H9 (cell line): ENCODE measurements at regions not wholly inside any gene's neighbourhood (a gene's known extent, or its start where the extent isn't known, plus 50 kb on each side); places are given as distances from the start of the nearest gene placed in this dataset.

Source experiments
- DNase-seq: peaks from one replicate; pipeline ENCODE4 v3.0.0-alpha.2; 2017
- H2AFZ ChIP-seq: one replicate; pipeline ENCODE4 v1.6.1; 2013; ENCODE audit warnings: mild to moderate bottlenecking, low read length, control low read depth, moderate library complexity
- H2AK5ac ChIP-seq: 2 replicates; pipeline ENCODE4 v1.6.1; 2013; ENCODE audit warnings: low read length, control low read depth, mixed read lengths; ENCODE audit not compliant: insufficient read length
- H2BK120ac ChIP-seq: one replicate; pipeline ENCODE4 v1.6.1; 2013; ENCODE audit warnings: low read depth, mild to moderate bottlenecking, low read length, control low read depth, inconsistent platforms; ENCODE audit not compliant: poor library complexity, severe bottlenecking
- H2BK12ac ChIP-seq: 2 replicates; pipeline ENCODE4 v1.6.1; 2013; ENCODE audit warnings: low read length, control low read depth, mixed read lengths, low read depth; ENCODE audit not compliant: insufficient read length
- H2BK15ac ChIP-seq: 2 replicates; pipeline ENCODE4 v1.6.1; 2013; ENCODE audit warnings: low read depth, low read length, control low read depth
- H2BK20ac ChIP-seq: one replicate; pipeline ENCODE4 v1.6.1; 2013; ENCODE audit warnings: low read depth, mild to moderate bottlenecking, low read length, control low read depth, inconsistent platforms; ENCODE audit not compliant: poor library complexity, severe bottlenecking
- H2BK5ac ChIP-seq: 2 replicates; pipeline ENCODE4 v1.6.1; 2013; ENCODE audit warnings: low read length, control low read depth, mixed read lengths; ENCODE audit not compliant: insufficient read length
- H3K14ac ChIP-seq: 2 replicates; pipeline ENCODE4 v1.6.1; 2013; ENCODE audit warnings: low read length, control low read depth; ENCODE audit not compliant: insufficient read depth
- H3K18ac ChIP-seq: 2 replicates; pipeline ENCODE4 v1.6.1; 2013; ENCODE audit warnings: low read depth, mild to moderate bottlenecking, mixed read lengths, low read length, control low read depth; ENCODE audit not compliant: insufficient read length
- H3K23ac ChIP-seq: 2 replicates; pipeline ENCODE4 v1.6.1; 2013; ENCODE audit warnings: low read length, control low read depth, mixed read lengths, low read depth; ENCODE audit not compliant: insufficient read length
- H3K23me2 ChIP-seq: 2 replicates; pipeline ENCODE4 v1.6.1; 2013; ENCODE audit warnings: low read depth, mild to moderate bottlenecking, mixed read lengths, low read length, control low read depth; ENCODE audit not compliant: insufficient read length, poor library complexity, severe bottlenecking
- H3K27ac ChIP-seq: 2 replicates; pipeline ENCODE4 v1.5.1; 2013; ENCODE audit warnings: low read length, control low read depth, mixed read lengths, low read depth; ENCODE audit not compliant: insufficient read length
- H3K27me3 ChIP-seq: 2 replicates; pipeline ENCODE4 v1.6.1; 2013; ENCODE audit warnings: low read length, control low read depth, inconsistent platforms; ENCODE audit not compliant: insufficient read depth
- H3K4ac ChIP-seq: 2 replicates; pipeline ENCODE4 v1.6.1; 2013; ENCODE audit warnings: low read depth, mild to moderate bottlenecking, control low read depth, inconsistent platforms, low read length, moderate library complexity
- H3K4me1 ChIP-seq: 2 replicates; pipeline ENCODE4 v1.6.1; 2013; ENCODE audit warnings: low read length, control low read depth, inconsistent platforms; ENCODE audit not compliant: insufficient read depth
- H3K4me2 ChIP-seq: 2 replicates; pipeline ENCODE4 v1.6.1; 2013; ENCODE audit warnings: low read length, control low read depth, mixed read lengths; ENCODE audit not compliant: insufficient read length, insufficient read depth
- H3K56ac ChIP-seq: 2 replicates; pipeline ENCODE4 v1.6.1; 2013; ENCODE audit warnings: low read depth, mild to moderate bottlenecking, mixed read lengths, low read length, control low read depth; ENCODE audit not compliant: insufficient read length
- H3K79me1 ChIP-seq: 2 replicates; pipeline ENCODE4 v1.6.1; 2013; ENCODE audit warnings: low read depth, mild to moderate bottlenecking, moderate library complexity, low read length, control low read depth, inconsistent platforms; ENCODE audit not compliant: insufficient read depth, poor library complexity, severe bottlenecking
- H3K79me2 ChIP-seq: 2 replicates; pipeline ENCODE4 v1.6.1; 2013; ENCODE audit warnings: low read length, control low read depth, inconsistent platforms; ENCODE audit not compliant: insufficient read depth
- H3K9ac ChIP-seq: 2 replicates; pipeline ENCODE4 v1.6.1; 2013; ENCODE audit warnings: low read length, control low read depth, mixed read lengths; ENCODE audit not compliant: insufficient read length; ENCODE audit errors: extremely low read depth
- H3K9me3 ChIP-seq: one replicate; pipeline ENCODE4 v1.6.1; 2013; ENCODE audit warnings: low read depth, low read length, inconsistent platforms; ENCODE audit not compliant: control insufficient read depth
- H3T11ph ChIP-seq: one replicate; pipeline ENCODE4 v1.6.1; 2013; ENCODE audit warnings: mild to moderate bottlenecking, low read length, control low read depth, inconsistent platforms
- H4K20me1 ChIP-seq: one replicate; pipeline ENCODE4 v1.6.1; 2013; ENCODE audit not compliant: control insufficient read depth, insufficient read length, insufficient read depth
- H4K5ac ChIP-seq: 2 replicates; pipeline ENCODE4 v1.6.1; 2013; ENCODE audit warnings: low read depth, mild to moderate bottlenecking, mixed read lengths, low read length, control low read depth; ENCODE audit not compliant: insufficient read length
- H4K8ac ChIP-seq: replicated peaks from 2 replicates; pipeline ENCODE4 v1.6.1; 2013; ENCODE audit warnings: low read length, control low read depth, mixed read lengths, low read depth; ENCODE audit not compliant: insufficient read length
- H4K91ac ChIP-seq: 2 replicates; pipeline ENCODE4 v1.6.1; 2013; ENCODE audit warnings: low read depth, mild to moderate bottlenecking, moderate library complexity, mixed read lengths, low read length, control low read depth; ENCODE audit not compliant: insufficient read length
- H3K27ac Mint-ChIP-seq, 3 experiments: 2 replicates in 2 of 3; 3 replicates in 1 of 3; pipeline ENCODE4 v1.8.0; 2020 to 2021; ENCODE audit warnings: mixed read lengths in 3 of 3, mild to moderate bottlenecking in 1 of 3, moderate library complexity in 1 of 3
- H3K27me3 Mint-ChIP-seq: 2 replicates; pipeline ENCODE4 v1.8.0; 2021; ENCODE audit warnings: low read depth, mild to moderate bottlenecking, moderate library complexity, mixed read lengths
- H3K36me3 Mint-ChIP-seq, 3 experiments: 2 replicates in 2 of 3; 3 replicates in 1 of 3; pipeline ENCODE4 v1.8.0; 2020 to 2021; ENCODE audit warnings: low read depth in 3 of 3, mixed read lengths in 3 of 3; ENCODE audit not compliant: insufficient read depth in 1 of 3
- H3K4me1 Mint-ChIP-seq, 2 experiments: 2 replicates each; pipeline ENCODE4 v1.8.0; 2020; ENCODE audit warnings: mixed read lengths in 2 of 2
- H3K4me3 Mint-ChIP-seq, 2 experiments: 2 replicates in 1 of 2; 3 replicates in 1 of 2; pipeline ENCODE4 v1.8.0; 2020 to 2021; ENCODE audit warnings: mild to moderate bottlenecking in 2 of 2, mixed read lengths in 2 of 2, moderate library complexity in 1 of 2
- H3K9me3 Mint-ChIP-seq, 2 experiments: 2 replicates in 1 of 2; 3 replicates in 1 of 2; pipeline ENCODE4 v1.8.0; 2020; ENCODE audit warnings: mild to moderate bottlenecking in 2 of 2, mixed read lengths in 2 of 2, moderate library complexity in 1 of 2
- CTCF ChIP-seq: fragments of 200-600 bp; sonication (generic); conservative IDR thresholded peaks from 3 replicates; pipeline ENCODE4 v1.8.0; 2021; ENCODE audit warnings: antibody characterized with exemption, mild to moderate bottlenecking
- WGBS: extraction: QIAGEN DNeasy Blood & Tissue Kit; methylation state at CpG from one replicate; pipeline ENCODE4 v1.1.7; 2013; ENCODE audit warnings: missing lambda C conversion rate, low lambda C conversion rate, mixed read lengths; ENCODE audit not compliant: insufficient read length; ENCODE audit errors: extremely low coverage; 5-methylcytosine and 5-hydroxymethylcytosine counted together

- no peak overlapping the region for H2AFZ ChIP-seq
- no peak overlapping the region for H2BK5ac ChIP-seq
- Mint-ChIP-seq H3K27me3 (no peaks in the 10 kb centered on the region), H3K36me3 (no peaks in the 10 kb centered on the region), H3K4me3 (no peak overlapping the region), H3K27ac (no peak overlapping the region), H3K9me3 (no peaks in the 10 kb centered on the region; a peak in 1 of 5 replicates), H3K4me1 (peaks cover 22 to 36% of the 10 kb centered on the region in 2 experiments)
- H4K8ac ChIP-seq = no peak overlapping the region
- H3K23me2 ChIP-seq = no peaks in the 10 kb centered on the region
- H3K79me2 ChIP-seq = no peaks in the 10 kb centered on the region
- H3K4me1 ChIP-seq = peaks cover 3% of the 10 kb centered on the region
- no peak overlapping the region for H3T11ph ChIP-seq
- no peak for DNase-seq
- no peak overlapping the region for H2BK20ac ChIP-seq
- no peaks in the 10 kb centered on the region for H3K9me3 ChIP-seq
- no peak overlapping the region for H2BK12ac ChIP-seq
- H3K27me3 ChIP-seq = no peaks in the 10 kb centered on the region
- no peaks in the 10 kb centered on the region for H3K79me1 ChIP-seq
- no peak overlapping the region for H3K23ac ChIP-seq
- H3K9ac ChIP-seq = no peak overlapping the region
- no peak overlapping the region for H2BK120ac ChIP-seq
- H3K14ac ChIP-seq = no peak overlapping the region
- no peak overlapping the region for H4K91ac ChIP-seq
- H3K27ac ChIP-seq = no peak overlapping the region
- no peak overlapping the region for H3K18ac ChIP-seq
- no CpG with 5 or more reads among the region's 2 CpGs for WGBS
- H4K20me1 ChIP-seq = no peaks in the 10 kb centered on the region
- no peak overlapping the region for H2BK15ac ChIP-seq
- no peak overlapping the region for H3K4ac ChIP-seq
- H2AK5ac ChIP-seq = no peak overlapping the region
- no peak overlapping the region for H4K5ac ChIP-seq
- no peak for TF ChIP-seq CTCF
- H3K4me2 ChIP-seq = no peak overlapping the region
- H3K56ac ChIP-seq = no peak overlapping the region
Measured at GRCh38 chr4:128603081-128603480, 206.4 kb upstream of the JADE1 start.
